GM23338 (cell line): ENCODE measurements at regions not wholly inside any gene's neighbourhood (a gene's known extent, or its start where the extent isn't known, plus 50 kb on each side); places are given as distances from the start of the nearest gene placed in this dataset.
A peak's percentile ranks its signal among the peaks of the same experiment; 100 is the strongest.

Source experiments
- ATAC-seq: fragments of 200-7000 bp; cut with Tn5 transposase; 3 replicates; pipeline ENCODE4 v1.9.1; 2020
- DNase-seq: peaks from one replicate; pipeline ENCODE4 v3.0.0-alpha.2; 2015; ENCODE audit warnings: low spot score
- H2AFZ ChIP-seq: fragments of 200-600 bp; sonication (generic); 2 replicates; pipeline ENCODE4 v1.8.0; 2016; ENCODE audit warnings: antibody characterized with exemption, mild to moderate bottlenecking, moderate library complexity
- H3F3A ChIP-seq: fragments of 200-600 bp; sonication (generic); replicated peaks from 2 replicates; pipeline ENCODE4 v1.8.0; 2017; ENCODE audit warnings: antibody characterized with exemption, mixed run types, low read depth
- H3K27ac ChIP-seq: fragments of 200-600 bp; sonication (generic); 2 replicates; pipeline ENCODE4 v1.6.1; 2016; ENCODE audit warnings: low read depth
- H3K27me3 ChIP-seq: fragments of 200-600 bp; sonication (generic); 2 replicates; pipeline ENCODE4 v1.8.0; 2016; ENCODE audit warnings: mild to moderate bottlenecking, mixed run types, moderate library complexity; ENCODE audit not compliant: insufficient read depth
- H3K36me3 ChIP-seq: fragments of 200-600 bp; sonication (generic); 2 replicates; pipeline ENCODE4 v1.8.0; 2016; ENCODE audit warnings: mild to moderate bottlenecking; ENCODE audit not compliant: insufficient read depth
- H3K4me1 ChIP-seq: fragments of 200-600 bp; sonication (generic); 2 replicates; pipeline ENCODE4 v1.8.0; 2016; ENCODE audit warnings: mild to moderate bottlenecking, moderate library complexity; ENCODE audit not compliant: insufficient read depth
- H3K4me2 ChIP-seq: fragments of 200-600 bp; sonication (generic); 2 replicates; pipeline ENCODE4 v1.7.1; 2017; ENCODE audit warnings: mixed run types
- H3K4me3 ChIP-seq: fragments of 200-600 bp; sonication (generic); 2 replicates; pipeline ENCODE4 v1.6.1; 2016; ENCODE audit warnings: mixed run types
- H3K79me2 ChIP-seq: fragments of 200-600 bp; sonication (generic); replicated peaks from 2 replicates; pipeline ENCODE4 v1.8.0; 2017; ENCODE audit warnings: mild to moderate bottlenecking; ENCODE audit not compliant: insufficient read depth
- H3K9me2 ChIP-seq: fragments of 200-600 bp; sonication (generic); 2 replicates; pipeline ENCODE4 v1.8.0; 2017; ENCODE audit not compliant: insufficient read depth
- H4K20me1 ChIP-seq: fragments of 200-600 bp; sonication (generic); replicated peaks from 2 replicates; pipeline ENCODE4 v1.8.0; 2017; ENCODE audit warnings: mild to moderate bottlenecking; ENCODE audit not compliant: insufficient read depth
- H3K27ac Mint-ChIP-seq: 2 replicates; pipeline ENCODE4 v1.8.0; 2020; ENCODE audit warnings: inconsistent platforms, mild to moderate bottlenecking, moderate library complexity, mixed read lengths
- H3K27me3 Mint-ChIP-seq: 3 replicates; pipeline ENCODE4 v1.8.0; 2022; ENCODE audit warnings: low read depth, mild to moderate bottlenecking, moderate library complexity, mixed read lengths, inconsistent platforms; ENCODE audit not compliant: insufficient read depth, poor library complexity
- H3K36me3 Mint-ChIP-seq: 3 replicates; pipeline ENCODE4 v1.8.0; 2021; ENCODE audit warnings: low read depth, mild to moderate bottlenecking, inconsistent platforms, moderate library complexity, mixed read lengths
- H3K4me1 Mint-ChIP-seq: 3 replicates; pipeline ENCODE4 v1.8.0; 2020; ENCODE audit warnings: mild to moderate bottlenecking, inconsistent platforms, mixed read lengths
- H3K4me3 Mint-ChIP-seq: 3 replicates; pipeline ENCODE4 v1.8.0; 2021; ENCODE audit warnings: moderate library complexity, mild to moderate bottlenecking, inconsistent platforms, mixed read lengths
- H3K9me3 Mint-ChIP-seq: 3 replicates; pipeline ENCODE4 v1.8.0; 2020; ENCODE audit warnings: moderate library complexity, mild to moderate bottlenecking, inconsistent platforms, mixed read lengths
- CREB1 ChIP-seq: fragments of 250-450 bp; sonication (Bioruptor Pico); IDR thresholded peaks from 2 replicates; pipeline ENCODE4 v1.5.0; 2020; ENCODE audit warnings: low read depth, mild to moderate bottlenecking, moderate library complexity
- EZH2 ChIP-seq: fragments of 200-600 bp; sonication (generic); IDR thresholded peaks from one replicate; pipeline ENCODE4 v1.8.0; 2017; ENCODE audit warnings: antibody characterized with exemption, mild to moderate bottlenecking, low read depth; ENCODE audit not compliant: unreplicated experiment
- POLR2AphosphoS5 ChIP-seq: IDR thresholded peaks from 2 replicates; pipeline ENCODE4 v1.6.1; 2016; ENCODE audit warnings: antibody characterized with exemption, low read depth
- STAT1 ChIP-seq: IDR thresholded peaks from one replicate; pipeline ENCODE4 v1.6.1; 2016; ENCODE audit warnings: antibody characterized with exemption; ENCODE audit not compliant: unreplicated experiment
- ZNF114 ChIP-seq: fragments of 250-450 bp; sonication (Bioruptor Pico); IDR thresholded peaks from 2 replicates; pipeline ENCODE4 v1.5.0; 2020; ENCODE audit warnings: mild to moderate bottlenecking, moderate library complexity
- ZNF331 ChIP-seq: fragments of 250-450 bp; sonication (Bioruptor Pico); IDR thresholded peaks from 2 replicates; pipeline ENCODE4 v1.5.0; 2020; ENCODE audit warnings: low read depth, mild to moderate bottlenecking, moderate library complexity
- TF ChIP-seq, protein P1 (sequence below): IDR thresholded peaks from one replicate; pipeline ENCODE4 v1.6.1; 2018; ENCODE audit warnings: antibody characterized with exemption; ENCODE audit not compliant: unreplicated experiment
- TF ChIP-seq, protein P2 (sequence below): fragments of 250-450 bp; sonication (Bioruptor Pico); IDR thresholded peaks from 2 replicates; pipeline ENCODE4 v1.5.0; 2020; ENCODE audit warnings: mild to moderate bottlenecking, moderate library complexity
- TF ChIP-seq, protein P3 (sequence below): IDR thresholded peaks from 2 replicates; pipeline ENCODE4 v1.6.1; 2016; ENCODE audit warnings: antibody characterized with exemption

DNA sequence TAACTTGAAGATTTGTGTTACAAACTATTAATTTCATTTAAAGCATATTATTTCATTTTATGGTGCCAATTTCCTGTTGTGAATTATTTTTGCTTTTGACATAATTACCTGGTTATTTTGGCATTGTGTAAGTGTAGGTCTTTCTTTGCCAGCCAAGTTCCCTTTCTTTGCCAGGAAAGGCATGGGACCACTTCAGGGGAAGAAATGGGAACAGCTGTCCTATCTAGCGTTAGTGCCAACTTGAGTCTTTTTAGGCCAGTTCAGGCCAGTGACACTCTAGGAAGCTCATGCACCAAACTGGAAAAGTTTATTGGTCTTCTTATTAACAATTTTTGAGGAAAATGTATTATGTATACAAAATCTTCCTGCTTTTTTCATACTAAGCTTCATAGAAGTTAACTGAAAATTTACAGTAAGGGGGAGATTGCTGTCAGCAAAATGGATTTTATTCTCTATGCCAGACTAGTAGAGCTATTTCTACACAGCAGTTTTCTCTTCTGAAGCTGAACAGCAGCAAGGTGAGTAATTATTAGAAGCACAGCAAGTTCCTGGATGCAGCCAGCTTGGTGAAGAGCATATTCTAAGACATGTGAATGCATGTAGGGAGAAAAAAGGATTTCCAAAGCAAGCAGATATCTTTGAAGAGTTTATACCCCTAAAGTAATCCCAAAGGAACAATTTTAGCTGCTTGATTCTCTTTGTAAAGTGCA is 914.6 kb upstream of the ADGRL4 start:
- H3K36me3 ChIP-seq, result peaks cover 5% of the 10 kb centered on the region; the same call in 1 of the 2 replicates
- TF ChIP-seq ZNF114, result no peak
- TF ChIP-seq STAT1, result no peak
- TF ChIP-seq POLR2AphosphoS5, result no peak
- no peak for TF ChIP-seq CREB1 (CRISPR knock-in tag)
- TF ChIP-seq, protein P1, sequence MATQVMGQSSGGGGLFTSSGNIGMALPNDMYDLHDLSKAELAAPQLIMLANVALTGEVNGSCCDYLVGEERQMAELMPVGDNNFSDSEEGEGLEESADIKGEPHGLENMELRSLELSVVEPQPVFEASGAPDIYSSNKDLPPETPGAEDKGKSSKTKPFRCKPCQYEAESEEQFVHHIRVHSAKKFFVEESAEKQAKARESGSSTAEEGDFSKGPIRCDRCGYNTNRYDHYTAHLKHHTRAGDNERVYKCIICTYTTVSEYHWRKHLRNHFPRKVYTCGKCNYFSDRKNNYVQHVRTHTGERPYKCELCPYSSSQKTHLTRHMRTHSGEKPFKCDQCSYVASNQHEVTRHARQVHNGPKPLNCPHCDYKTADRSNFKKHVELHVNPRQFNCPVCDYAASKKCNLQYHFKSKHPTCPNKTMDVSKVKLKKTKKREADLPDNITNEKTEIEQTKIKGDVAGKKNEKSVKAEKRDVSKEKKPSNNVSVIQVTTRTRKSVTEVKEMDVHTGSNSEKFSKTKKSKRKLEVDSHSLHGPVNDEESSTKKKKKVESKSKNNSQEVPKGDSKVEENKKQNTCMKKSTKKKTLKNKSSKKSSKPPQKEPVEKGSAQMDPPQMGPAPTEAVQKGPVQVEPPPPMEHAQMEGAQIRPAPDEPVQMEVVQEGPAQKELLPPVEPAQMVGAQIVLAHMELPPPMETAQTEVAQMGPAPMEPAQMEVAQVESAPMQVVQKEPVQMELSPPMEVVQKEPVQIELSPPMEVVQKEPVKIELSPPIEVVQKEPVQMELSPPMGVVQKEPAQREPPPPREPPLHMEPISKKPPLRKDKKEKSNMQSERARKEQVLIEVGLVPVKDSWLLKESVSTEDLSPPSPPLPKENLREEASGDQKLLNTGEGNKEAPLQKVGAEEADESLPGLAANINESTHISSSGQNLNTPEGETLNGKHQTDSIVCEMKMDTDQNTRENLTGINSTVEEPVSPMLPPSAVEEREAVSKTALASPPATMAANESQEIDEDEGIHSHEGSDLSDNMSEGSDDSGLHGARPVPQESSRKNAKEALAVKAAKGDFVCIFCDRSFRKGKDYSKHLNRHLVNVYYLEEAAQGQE, result no peak
- no peak for TF ChIP-seq ZNF331
- no peak for TF ChIP-seq EZH2
- TF ChIP-seq, protein P2, sequence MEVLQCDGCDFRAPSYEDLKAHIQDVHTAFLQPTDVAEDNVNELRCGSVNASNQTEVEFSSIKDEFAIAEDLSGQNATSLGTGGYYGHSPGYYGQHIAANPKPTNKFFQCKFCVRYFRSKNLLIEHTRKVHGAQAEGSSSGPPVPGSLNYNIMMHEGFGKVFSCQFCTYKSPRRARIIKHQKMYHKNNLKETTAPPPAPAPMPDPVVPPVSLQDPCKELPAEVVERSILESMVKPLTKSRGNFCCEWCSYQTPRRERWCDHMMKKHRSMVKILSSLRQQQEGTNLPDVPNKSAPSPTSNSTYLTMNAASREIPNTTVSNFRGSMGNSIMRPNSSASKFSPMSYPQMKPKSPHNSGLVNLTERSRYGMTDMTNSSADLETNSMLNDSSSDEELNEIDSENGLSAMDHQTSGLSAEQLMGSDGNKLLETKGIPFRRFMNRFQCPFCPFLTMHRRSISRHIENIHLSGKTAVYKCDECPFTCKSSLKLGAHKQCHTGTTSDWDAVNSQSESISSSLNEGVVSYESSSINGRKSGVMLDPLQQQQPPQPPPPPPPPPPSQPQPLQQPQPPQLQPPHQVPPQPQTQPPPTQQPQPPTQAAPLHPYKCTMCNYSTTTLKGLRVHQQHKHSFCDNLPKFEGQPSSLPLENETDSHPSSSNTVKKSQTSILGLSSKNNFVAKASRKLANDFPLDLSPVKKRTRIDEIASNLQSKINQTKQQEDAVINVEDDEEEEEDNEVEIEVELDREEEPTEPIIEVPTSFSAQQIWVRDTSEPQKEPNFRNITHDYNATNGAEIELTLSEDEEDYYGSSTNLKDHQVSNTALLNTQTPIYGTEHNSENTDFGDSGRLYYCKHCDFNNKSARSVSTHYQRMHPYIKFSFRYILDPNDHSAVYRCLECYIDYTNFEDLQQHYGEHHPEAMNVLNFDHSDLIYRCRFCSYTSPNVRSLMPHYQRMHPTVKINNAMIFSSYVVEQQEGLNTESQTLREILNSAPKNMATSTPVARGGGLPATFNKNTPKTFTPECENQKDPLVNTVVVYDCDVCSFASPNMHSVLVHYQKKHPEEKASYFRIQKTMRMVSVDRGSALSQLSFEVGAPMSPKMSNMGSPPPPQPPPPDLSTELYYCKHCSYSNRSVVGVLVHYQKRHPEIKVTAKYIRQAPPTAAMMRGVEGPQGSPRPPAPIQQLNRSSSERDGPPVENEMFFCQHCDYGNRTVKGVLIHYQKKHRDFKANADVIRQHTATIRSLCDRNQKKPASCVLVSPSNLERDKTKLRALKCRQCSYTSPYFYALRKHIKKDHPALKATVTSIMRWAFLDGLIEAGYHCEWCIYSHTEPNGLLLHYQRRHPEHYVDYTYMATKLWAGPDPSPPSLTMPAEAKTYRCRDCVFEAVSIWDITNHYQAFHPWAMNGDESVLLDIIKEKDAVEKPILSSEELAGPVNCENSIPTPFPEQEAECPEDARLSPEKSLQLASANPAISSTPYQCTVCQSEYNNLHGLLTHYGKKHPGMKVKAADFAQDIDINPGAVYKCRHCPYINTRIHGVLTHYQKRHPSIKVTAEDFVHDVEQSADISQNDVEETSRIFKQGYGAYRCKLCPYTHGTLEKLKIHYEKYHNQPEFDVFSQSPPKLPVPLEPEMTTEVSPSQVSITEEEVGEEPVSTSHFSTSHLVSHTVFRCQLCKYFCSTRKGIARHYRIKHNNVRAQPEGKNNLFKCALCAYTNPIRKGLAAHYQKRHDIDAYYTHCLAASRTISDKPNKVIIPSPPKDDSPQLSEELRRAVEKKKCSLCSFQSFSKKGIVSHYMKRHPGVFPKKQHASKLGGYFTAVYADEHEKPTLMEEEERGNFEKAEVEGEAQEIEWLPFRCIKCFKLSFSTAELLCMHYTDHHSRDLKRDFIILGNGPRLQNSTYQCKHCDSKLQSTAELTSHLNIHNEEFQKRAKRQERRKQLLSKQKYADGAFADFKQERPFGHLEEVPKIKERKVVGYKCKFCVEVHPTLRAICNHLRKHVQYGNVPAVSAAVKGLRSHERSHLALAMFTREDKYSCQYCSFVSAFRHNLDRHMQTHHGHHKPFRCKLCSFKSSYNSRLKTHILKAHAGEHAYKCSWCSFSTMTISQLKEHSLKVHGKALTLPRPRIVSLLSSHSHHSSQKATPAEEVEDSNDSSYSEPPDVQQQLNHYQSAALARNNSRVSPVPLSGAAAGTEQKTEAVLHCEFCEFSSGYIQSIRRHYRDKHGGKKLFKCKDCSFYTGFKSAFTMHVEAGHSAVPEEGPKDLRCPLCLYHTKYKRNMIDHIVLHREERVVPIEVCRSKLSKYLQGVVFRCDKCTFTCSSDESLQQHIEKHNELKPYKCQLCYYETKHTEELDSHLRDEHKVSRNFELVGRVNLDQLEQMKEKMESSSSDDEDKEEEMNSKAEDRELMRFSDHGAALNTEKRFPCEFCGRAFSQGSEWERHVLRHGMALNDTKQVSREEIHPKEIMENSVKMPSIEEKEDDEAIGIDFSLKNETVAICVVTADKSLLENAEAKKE (CRISPR knock-in tag), result no peak
- TF ChIP-seq, protein P3, sequence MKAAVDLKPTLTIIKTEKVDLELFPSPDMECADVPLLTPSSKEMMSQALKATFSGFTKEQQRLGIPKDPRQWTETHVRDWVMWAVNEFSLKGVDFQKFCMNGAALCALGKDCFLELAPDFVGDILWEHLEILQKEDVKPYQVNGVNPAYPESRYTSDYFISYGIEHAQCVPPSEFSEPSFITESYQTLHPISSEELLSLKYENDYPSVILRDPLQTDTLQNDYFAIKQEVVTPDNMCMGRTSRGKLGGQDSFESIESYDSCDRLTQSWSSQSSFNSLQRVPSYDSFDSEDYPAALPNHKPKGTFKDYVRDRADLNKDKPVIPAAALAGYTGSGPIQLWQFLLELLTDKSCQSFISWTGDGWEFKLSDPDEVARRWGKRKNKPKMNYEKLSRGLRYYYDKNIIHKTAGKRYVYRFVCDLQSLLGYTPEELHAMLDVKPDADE, result no peak
- no peak overlapping the region for H3K4me2 ChIP-seq

More for the DNA sequence above, 914.6 kb upstream of the ADGRL4 start:
- Histone ChIP-seq H3K27me3 (no peaks in the 10 kb centered on the region), H3K9me2 (no peaks in the 10 kb centered on the region), H2AFZ (0 out of 2 replicates have a peak overlapping the region, but pooled peaks have one; percentile 29), H3K27ac (no peak overlapping the region), H3K79me2 (no peaks in the 10 kb centered on the region), H4K20me1 (no peaks in the 10 kb centered on the region), H3F3A (no peaks in the 10 kb centered on the region), H3K4me1 (no peaks in the 10 kb centered on the region), H3K4me3 (no peak overlapping the region)
- Mint-ChIP-seq H3K4me3 (no peak overlapping the region), H3K27me3 (peaks cover 2% of the 10 kb centered on the region), H3K4me1 (no peaks in the 10 kb centered on the region), H3K9me3 (peaks cover 36% of the 10 kb centered on the region), H3K27ac (no peak overlapping the region), H3K36me3 (peaks cover 19% of the 10 kb centered on the region)
- no peak for ATAC-seq
- DNase-seq, result no peak
